WERI-Rb-1 (cell line): ENCODE measurements at regions not wholly inside any gene's neighbourhood (a gene's known extent, or its start where the extent isn't known, plus 50 kb on each side); places are given as distances from the start of the nearest gene placed in this dataset.

ENCODE experiments used
- DNase-seq: peaks from one replicate; pipeline ENCODE4 v3.0.0-alpha.2; 2020
- H3K27ac ChIP-seq: fragments of 250-450 bp; sonication (Bioruptor Pico); 2 replicates; pipeline ENCODE4 v1.5.1; 2020; ENCODE audit warnings: mild to moderate bottlenecking, moderate library complexity
- H3K27me3 ChIP-seq: fragments of 250-450 bp; sonication (Bioruptor Pico); 2 replicates; pipeline ENCODE4 v1.5.1; 2021; ENCODE audit warnings: mild to moderate bottlenecking, low read depth, moderate library complexity; ENCODE audit not compliant: insufficient read depth, severe bottlenecking
- H3K36me3 ChIP-seq: fragments of 250-450 bp; sonication (Bioruptor Pico); 2 replicates; pipeline ENCODE4 v1.5.1; 2020; ENCODE audit warnings: mild to moderate bottlenecking, moderate library complexity
- H3K4me3 ChIP-seq: 2 replicates; pipeline ENCODE4 v1.5.1; 2011; ENCODE audit warnings: low read depth, mild to moderate bottlenecking, control low read depth, low read length
- H3K9me3 ChIP-seq: fragments of 250-450 bp; sonication (Bioruptor Pico); 2 replicates; pipeline ENCODE4 v1.5.1; 2021; ENCODE audit warnings: mild to moderate bottlenecking, moderate library complexity; ENCODE audit not compliant: severe bottlenecking
- CTCF ChIP-seq: IDR thresholded peaks from 2 replicates; pipeline ENCODE4 v1.5.1; 2011; ENCODE audit warnings: low read depth, mild to moderate bottlenecking, control low read depth, inconsistent platforms, low read length

- Histone ChIP-seq H3K36me3 (no peaks in the 10 kb centered on the region), H3K9me3 (no peaks in the 10 kb centered on the region), H3K4me3 (no peak overlapping the region), H3K27me3 (no peaks in the 10 kb centered on the region), H3K27ac (no peak overlapping the region)
- no peak for DNase-seq
- no peak for TF ChIP-seq CTCF
Measured at GRCh38 chr9:135183528-135184180, 96.2 kb downstream of the OLFM1 start.

GRCh38 chr9:135184181-135185053 lies 96.9 kb downstream of the OLFM1 start:
- Histone ChIP-seq H3K4me3 (no peak overlapping the region), H3K27me3 (no peaks in the 10 kb centered on the region), H3K27ac (no peak overlapping the region), H3K9me3 (no peaks in the 10 kb centered on the region), H3K36me3 (no peaks in the 10 kb centered on the region)
- no peak for DNase-seq
- no peak for TF ChIP-seq CTCF

- Histone ChIP-seq H3K27ac (no peak overlapping the region), H3K9me3 (no peaks in the 10 kb centered on the region), H3K36me3 (no peaks in the 10 kb centered on the region), H3K4me3 (no peak overlapping the region), H3K27me3 (no peaks in the 10 kb centered on the region)
- TF ChIP-seq CTCF = no peak
- DNase-seq = no peak
Measured at GRCh38 chr9:135185060-135185459, 97.6 kb downstream of the OLFM1 start.

- Histone ChIP-seq H3K27me3 (no peaks in the 10 kb centered on the region), H3K27ac (no peak overlapping the region), H3K9me3 (no peaks in the 10 kb centered on the region), H3K36me3 (no peaks in the 10 kb centered on the region), H3K4me3 (no peak overlapping the region)
- no peak for DNase-seq
- TF ChIP-seq CTCF = no peak
Measured at GRCh38 chr9:135186248-135187164, 99.0 kb downstream of the OLFM1 start.

- H3K9me3 ChIP-seq = no peaks in the 10 kb centered on the region
Measured at GRCh38 chr9:135187365-135187764, 99.9 kb downstream of the OLFM1 start.

More at GRCh38 chr9:135187365-135187764, 99.9 kb downstream of the OLFM1 start:
- no peak overlapping the region for H3K4me3 ChIP-seq
- no peak overlapping the region for H3K27ac ChIP-seq
- H3K27me3 ChIP-seq = no peaks in the 10 kb centered on the region
- H3K36me3 ChIP-seq = no peaks in the 10 kb centered on the region
- no peak for TF ChIP-seq CTCF
- no peak for DNase-seq
